GM21737 (cell line): ENCODE measurements at regions not wholly inside any gene's neighbourhood (a gene's known extent, or its start where the extent isn't known, plus 50 kb on each side); places are given as distances from the start of the nearest gene placed in this dataset.

Experiments
- ATAC-seq: cut with Tn5 transposase; IDR thresholded peaks from one replicate; pipeline ENCODE4 v1.9.1; 2021; ENCODE audit warnings: mild to moderate bottlenecking, moderate library complexity; ENCODE audit not compliant: unreplicated experiment

DNA sequence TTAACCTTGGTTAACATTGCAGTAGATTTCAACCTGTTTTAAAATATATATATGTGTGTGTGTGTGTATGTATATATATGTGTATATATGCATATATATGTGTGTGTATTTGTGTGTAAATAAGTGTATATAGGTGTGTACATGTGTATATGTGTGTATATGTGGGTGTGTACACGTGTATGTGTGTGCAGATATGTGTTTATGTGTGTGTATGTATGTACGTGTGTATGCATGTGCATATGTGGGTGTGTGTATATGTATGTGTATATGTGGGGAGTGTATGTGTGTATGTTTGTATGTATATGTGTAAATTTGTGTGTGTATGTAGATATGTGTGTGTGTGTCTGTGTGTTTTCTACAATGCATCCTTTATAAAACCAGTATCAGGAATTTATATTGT is 205.5 kb upstream of the FOXF1 start:
- ATAC-seq, result no peak

DNA sequence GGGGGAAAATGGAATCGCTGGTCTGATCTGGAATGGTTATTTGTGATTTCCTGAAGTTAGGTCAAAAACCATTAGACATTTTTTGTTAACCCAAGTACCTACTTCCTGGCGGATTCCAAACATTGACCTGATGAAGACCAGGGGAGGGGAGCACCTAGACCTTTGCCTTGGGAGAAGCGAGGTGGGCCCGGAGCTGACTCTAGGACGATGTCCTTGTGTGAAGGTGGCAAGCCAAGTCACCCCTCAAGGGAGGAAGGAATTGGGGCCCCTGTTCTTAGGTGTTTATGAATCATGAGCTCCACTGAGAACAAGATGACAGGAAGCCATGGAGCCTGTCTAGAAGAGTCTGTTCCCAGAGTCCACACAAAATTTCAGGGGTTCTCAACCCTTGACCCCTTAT is 204.9 kb upstream of the FOXF1 start:
- no peak for ATAC-seq

DNA sequence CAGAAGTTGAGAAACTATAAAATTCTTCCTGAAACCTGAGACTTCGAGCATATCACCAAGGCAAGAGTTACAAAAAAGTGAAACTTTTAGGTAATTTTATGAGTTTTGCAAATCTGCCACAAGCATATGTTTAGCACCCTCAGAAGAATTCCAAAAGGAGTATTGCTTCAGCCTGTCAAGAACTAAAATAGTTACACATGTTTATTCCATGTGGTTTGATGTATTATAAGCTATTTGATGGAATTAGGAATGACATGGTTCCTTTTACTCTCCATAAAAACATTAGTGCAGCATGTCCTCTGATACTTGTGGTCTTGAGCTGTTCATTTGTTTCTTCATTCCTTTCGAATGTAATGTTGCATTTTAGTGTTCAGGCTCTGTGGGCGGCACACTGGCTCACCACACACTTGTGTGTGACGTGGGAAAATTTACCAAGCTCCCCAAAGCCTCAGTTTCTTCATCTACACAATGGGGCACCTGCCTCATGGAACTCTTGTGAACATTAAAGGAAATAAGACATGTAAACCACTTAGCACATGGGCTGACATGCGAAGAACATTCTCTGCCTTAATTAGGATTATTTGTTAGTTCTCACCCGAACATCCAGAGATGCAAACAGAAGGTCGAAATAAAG is 204.2 kb upstream of the FOXF1 start:
- ATAC-seq, result no peak

DNA sequence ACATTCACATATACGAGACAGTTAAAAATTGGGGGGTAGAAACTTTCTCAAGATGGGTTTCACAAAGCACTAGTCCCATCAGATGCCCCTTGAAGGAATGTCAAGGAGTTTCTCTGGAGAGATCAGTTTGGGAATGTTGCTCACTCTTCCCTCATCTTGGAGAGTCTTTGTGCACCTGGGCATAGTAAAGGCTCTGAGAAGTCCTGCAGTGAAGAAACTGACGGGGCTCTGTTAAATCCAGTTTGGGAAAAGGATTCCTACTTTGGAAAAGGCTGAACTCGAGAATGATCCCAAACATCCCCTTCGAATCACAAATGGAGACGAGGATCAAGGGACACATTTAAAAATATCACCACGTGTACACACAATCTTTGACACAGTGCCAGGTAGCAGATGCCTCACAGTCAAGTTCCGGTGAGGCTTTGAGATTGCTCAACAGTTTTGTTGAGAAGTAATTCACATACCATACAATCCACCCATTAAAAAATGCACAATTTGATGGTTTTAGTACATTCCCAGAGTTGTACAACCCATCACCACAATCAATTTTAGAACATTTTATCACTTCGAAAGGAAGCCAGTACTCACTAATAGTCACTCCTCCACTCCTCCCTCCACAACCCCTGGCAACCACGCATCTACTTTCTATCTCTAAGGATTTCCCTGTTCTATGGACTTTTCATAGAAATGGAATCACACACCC is 203.4 kb upstream of the FOXF1 start:
- ATAC-seq, result no peak

DNA sequence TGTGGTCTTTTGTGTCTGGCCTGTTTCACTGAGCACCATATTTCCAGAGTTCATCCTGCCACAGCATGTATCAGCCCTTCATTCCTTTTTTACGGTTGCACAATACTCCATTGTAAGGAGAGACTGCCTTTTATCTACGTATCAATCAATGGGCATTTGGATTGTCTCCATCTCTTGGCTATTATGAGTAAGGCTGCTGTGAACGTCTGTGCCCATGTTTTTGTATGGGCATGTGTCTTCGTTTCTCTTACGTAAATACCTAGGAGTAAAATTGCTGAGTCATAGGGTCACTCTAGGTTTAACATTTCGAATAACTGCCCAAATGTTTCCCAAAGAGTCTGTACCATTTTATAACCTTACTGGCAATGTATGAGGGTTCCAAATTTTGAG is 202.8 kb upstream of the FOXF1 start:
- ATAC-seq, result no peak

DNA sequence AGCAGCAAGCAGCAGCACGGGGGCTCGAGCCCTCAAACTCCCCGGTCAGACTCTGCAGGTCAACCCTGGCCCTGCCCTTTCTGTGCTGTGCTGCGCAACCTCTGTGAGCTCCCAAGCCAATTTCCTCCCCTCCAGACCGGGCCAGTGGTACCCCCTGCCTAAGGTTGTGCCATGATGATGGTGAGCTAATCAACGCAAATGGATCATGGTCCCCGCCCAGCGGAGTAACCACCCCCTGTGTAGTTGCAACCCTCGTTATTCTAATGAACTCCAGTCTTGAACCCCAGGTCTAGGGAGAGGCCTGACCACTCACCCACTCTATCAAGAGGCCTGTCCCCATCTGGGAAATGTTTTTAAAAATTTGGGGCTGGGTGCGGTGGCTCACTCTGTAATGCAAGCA is 201.8 kb upstream of the FOXF1 start:
- ATAC-seq, result no peak

DNA sequence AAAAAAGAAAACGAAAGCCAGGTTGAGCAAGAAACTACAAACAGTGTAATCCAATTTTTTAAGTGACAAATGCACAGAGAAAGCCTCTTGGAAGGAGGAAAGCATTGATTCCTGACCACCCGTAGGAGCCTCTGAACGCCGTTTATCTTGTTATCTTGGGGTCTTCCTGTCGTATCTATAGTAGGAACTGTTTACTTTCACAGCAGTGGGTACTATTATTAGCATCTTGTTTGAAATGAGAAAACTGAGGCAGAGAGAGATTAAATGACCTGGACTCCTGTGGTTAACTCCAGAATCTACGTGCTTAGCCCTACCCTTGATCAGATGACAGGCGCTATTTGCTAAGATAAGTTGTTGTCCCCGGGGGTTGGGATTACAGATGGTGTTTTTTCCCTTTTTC is 196.7 kb upstream of the FOXF1 start:
- ATAC-seq, result no peak

DNA sequence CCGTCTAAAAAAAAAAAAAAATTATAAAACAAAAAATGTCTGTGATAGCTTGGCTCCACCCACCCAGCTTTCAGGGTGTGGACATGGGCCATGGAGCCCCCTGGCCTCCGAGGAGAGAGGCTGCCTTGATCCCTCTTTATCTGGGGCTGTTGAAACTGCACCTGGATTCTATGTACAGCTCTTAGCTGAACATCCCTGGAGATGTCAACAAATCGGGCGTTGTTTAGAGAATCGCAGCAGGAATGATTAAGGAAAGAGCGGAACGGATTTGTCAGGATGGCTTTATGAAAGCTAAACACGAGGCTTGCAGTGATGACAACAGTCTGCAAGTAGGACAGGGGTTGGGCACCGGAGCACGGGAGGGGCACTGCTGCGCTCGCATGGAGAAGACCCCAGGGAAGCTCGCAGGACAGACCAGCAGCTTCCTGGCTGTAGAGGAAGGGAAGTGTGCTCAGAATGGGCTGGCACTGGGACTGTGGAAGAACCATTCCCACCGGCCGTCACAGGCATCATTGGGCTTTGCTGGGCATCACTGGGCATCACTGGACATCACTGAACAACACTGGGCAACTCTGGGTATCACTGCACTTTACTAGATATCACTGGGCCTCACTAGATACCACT is 195.8 kb upstream of the FOXF1 start:
- ATAC-seq, result no peak

DNA sequence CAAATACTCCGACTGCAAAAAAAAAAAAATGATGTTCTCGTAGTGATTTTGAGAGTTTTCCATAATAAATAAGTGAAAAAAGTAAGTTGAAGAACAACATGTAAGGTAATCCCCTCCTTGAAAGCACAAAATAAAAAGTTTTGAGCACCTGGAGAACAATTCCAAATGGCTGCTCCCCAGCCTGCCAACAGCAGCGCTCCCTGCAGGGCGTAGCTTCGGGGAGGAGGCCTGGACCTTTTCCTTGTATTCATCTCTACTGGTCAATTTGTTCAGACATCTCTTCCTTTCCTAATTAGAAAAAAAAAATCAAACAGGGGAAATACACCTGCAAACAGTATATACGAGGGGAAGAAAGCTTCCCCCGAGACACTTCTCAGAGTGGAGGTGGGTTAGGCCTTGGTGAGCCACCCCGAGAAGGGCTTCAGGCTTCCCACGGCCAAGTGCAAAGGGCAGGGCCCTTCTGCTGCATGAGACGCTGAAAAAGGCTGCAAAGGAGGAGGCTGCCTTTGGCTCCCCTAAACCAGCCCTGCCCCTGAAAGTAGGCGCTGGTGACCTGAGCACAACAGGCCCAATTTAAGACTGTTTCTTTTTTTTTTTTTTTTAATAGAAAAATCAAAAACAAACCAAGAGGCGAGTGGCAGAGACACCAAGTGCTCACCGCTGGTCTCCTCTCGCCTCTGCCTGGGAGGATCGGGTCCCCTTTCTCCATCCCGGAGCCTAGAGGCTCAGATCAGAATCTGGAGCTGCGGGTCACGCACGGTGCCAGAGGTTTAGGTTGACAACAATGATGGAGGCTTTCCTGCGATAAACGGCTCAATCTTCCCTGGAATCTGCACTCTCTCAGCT is 193.1 kb upstream of the FOXF1 start:
- no peak for ATAC-seq

DNA sequence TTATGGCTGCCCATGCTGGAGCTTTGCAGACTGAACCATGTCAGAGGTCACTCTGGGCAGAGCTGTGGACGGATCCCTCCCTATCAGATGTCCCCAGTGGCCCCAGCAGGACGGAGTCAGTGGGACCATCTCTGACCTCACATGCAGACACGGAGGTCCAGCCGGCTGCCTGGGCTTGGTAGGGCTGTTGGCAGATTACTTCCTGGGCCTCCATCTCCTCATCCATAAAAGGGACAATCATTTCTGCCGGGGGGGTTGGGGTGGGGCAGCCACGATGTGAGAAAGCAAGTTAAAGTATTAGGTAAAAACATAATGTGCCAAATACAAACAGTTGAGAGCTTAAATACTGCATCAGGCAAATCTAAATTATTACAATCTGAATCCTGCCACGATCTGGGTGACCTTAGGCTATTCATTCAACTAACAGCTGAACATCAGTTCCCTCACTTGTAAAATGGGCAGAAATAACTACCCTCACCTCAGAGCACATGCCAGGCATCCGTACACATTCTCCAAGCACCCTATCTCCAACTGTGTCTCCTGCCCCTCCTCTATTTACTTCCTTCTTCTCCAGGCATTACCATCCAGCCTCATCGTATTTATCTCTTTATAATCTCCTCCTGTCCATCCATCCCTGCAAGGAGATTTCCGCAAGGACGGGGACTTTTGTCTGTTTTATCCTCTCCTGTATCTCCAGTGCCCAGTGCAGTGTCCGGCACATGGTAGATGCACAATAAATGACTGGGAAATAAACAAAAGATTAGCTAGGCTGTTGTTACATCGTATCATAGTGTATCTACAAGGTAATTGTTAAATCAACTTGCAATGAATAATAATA is 192.3 kb upstream of the FOXF1 start:
- ATAC-seq, result no peak

DNA sequence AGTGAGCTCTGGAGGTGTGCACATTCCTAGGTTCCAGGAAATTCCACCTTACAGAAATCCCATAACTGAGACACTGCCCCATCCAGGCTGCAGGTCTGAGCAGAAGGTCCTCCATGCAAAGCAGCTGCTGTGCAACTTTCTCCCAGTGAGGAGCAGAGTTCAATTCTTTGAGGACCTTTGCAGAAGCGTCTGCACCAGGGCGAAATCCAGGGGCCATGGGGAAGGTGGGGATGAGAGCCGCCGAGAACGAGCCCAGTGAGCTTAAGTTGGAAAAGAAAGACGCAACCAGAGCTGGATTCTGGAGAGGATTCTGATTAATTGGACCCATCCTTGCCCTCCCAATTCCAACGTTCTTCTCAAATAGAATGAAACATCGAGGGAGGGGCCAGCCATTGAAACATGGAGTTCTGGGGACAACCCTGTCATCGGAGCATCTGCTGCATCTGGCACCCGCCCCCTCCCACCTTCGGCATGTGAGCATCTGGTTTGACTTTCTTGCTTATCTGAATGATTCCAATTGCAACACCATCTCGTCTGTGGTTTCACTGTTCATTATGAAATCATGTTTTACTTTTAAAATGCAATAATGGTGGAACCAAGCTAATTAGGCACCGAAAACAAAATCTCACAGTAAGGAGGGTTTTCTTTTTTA is 190.6 kb upstream of the FOXF1 start:
- no peak for ATAC-seq

DNA sequence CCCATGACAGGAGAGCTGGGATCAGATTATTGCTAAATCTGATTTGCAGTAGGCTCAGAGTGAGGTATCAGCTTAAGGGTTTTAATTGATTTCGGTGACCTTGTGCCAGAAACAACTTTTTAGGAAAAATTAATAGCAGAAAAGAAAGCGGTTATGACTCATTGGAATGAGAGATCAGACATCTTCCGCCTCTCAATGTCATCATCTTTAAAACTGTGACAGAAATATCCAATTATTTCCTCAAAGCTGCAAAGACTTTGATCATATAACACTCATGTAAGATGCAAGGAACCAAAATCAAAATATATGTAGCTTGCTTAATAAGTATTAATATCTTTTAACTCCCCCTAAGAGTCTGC is 190.1 kb upstream of the FOXF1 start:
- ATAC-seq, result no peak

DNA sequence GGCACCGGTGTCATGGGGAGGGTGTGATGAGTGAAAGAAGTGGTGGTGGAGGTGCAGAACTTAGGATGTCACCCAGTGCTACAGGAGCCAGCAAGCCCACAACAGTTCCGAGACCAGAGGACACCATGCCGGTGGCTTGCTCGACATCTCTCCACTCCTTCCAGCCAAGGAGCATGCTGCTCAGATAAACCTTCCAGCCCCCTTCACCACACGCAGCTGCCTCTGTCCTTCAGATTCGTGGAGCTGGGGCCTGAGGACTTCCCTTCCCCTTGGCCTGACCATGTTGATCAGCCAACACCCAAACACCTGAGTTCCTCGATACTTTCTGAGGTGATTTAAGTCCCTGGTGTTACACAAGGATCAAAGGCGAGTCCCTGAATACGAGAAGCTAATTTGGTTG is 188.8 kb upstream of the FOXF1 start:
- ATAC-seq, result no peak

DNA sequence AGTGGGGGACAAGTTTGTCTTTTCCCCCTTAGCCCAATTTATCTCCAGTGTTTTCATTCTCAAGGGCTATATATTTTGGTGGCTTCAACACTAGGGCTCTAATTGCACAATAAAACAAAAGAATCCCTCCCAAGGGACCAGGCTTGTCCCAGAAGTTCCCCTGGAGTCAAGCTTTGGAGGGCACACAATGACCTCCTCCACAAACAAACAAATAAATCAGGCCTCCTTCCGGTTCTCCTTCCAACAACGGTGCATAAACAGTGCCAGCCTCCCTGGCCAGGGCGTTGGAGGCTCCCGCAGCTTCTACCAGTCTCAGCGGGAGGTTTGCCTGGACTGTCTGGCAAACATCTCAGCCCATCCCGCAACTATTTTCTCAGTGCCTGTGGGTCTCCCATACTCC is 188.0 kb upstream of the FOXF1 start:
- no peak for ATAC-seq

DNA sequence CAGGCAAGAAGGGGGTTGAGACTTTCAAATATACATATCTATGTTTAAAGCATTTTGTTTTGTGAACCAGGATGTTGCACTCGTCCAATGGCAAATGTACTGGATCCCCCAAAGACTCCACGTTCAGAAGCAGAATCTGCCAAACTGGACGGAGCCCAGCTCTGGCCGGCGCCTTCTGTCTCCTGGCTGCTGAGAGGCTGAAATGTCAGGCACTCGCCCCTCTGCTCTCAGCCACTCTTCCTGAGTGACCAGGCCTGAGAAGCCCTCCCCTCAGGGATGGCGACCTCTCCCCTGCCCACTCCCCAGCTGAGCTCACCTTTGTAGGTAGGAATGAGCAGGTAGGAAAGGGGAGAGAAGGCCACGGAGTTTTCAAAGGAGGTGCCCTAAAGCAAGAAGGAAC is 187.5 kb upstream of the FOXF1 start:
- no peak for ATAC-seq

DNA sequence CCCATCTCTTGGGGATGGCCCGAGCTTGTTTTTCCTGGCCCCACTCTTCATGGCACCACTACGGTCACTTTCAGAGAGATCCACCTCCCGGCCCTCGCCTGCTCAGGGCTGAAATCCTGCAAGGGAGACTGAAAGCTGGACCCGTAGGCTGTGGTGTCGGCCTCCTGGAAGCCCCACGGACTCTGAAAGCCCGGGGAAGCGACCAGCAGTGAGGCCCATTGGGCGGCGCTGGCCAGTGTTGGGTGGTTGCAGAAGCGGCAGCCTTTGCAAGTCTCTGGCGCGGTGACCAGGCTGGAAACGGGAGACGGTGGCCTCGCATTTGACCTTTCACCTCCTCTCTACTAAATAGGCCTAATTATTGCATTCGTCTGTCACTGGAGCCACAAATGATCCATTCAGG is 186.0 kb upstream of the FOXF1 start:
- ATAC-seq, result no peak

DNA sequence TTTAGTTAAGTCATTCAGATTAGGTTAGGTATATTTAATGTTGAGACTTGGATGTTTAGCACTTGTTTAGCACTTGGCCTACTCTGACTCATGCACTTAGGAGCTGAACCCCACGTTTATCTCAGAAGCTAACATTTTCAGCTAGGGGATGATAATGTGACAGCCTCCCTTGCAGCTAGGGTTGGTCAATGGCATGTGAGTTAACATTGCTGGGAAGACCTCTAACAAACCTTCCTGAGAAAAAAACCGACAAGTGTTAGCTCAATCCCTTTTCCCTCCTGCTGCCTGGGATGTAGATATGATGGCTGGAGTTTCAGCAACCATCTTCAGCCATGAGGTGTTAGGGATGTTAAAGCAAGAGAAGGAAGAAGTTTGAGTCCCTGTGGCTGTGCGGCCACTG is 185.0 kb upstream of the FOXF1 start:
- no peak for ATAC-seq

DNA sequence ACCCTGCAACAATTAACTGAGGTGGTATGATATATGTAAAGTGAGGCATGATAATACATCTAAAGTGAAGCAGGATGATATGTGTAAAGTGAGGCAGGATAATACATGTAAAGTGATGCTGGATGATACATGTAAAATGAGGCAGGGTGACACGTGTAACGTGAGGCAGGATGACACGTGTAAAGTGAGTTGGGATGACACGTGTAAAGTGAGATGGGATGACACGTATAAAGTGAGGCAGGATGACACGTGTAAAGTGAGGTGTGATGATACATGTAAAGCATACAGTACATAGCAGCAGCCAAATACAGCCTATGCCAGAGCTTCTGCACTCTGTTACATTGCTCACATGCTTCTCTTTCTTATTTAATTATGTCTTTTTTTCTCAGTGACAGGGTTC is 184.4 kb upstream of the FOXF1 start:
- no peak for ATAC-seq

DNA sequence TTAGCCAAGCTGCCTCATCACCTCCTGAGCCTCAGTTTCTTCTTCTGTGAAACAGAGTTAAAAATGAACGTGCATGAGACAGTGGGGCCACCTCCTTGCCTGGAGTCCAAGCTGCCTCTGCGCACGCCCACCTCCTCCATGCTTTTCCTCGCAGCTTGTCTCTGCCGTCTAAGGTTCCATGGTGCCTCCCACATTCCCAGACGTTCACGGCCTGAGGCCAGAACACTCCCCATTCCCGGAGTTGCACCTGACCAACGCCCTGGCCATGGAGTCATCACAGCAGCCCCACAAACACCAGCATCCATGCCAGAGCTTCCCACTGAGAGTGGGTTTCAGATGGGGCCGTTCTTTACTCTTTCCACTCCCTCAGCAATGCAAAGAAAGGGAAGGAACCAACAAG is 183.0 kb upstream of the FOXF1 start:
- ATAC-seq, result no peak

DNA sequence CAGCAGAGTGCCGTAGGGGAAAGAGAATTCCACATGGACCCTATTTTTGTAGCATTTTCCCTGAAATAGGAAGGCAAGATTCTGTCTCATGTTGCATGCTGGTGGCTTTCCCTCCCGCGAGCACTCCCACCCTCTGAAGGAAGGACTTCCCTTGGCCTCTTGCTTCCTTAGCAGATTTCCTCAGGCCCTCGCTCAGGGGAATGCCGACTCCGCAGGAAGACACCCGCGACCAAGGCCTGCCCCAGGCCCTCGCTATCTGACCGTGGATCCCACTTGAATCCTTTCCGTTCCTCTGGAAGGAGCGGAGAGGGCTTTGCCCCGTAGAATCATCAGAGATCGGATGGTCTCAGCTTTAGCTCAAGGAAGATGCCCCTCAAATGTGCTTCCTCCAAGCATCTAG is 179.4 kb upstream of the FOXF1 start:
- ATAC-seq, result no peak
